NB4 (cell line): ENCODE measurements at regions not wholly inside any gene's neighbourhood (a gene's known extent, or its start where the extent isn't known, plus 50 kb on each side); places are given as distances from the start of the nearest gene placed in this dataset.

ENCODE experiments used
- DNase-seq: peaks from one replicate; pipeline ENCODE4 v3.0.0; 2010; ENCODE audit warnings: low read depth
- H3K4me3 ChIP-seq: one replicate; pipeline ENCODE4 v1.5.1; 2011; ENCODE audit warnings: mild to moderate bottlenecking, low read depth, low read length, moderate library complexity
- CTCF ChIP-seq: IDR thresholded peaks from one replicate; pipeline ENCODE4 v1.5.1; 2012; ENCODE audit warnings: low read depth, low read length
- MAX ChIP-seq: IDR thresholded peaks from 2 replicates; pipeline ENCODE4 v1.6.1; 2011; ENCODE audit warnings: low read depth, low read length
- MYC ChIP-seq: IDR thresholded peaks from 2 replicates; pipeline ENCODE4 v1.6.1; 2011; ENCODE audit warnings: low read depth, low read length
- POLR2A ChIP-seq: IDR thresholded peaks from 2 replicates; pipeline ENCODE4 v1.6.1; 2011; ENCODE audit warnings: mild to moderate bottlenecking; ENCODE audit not compliant: insufficient read length; ENCODE audit errors: extremely low read depth

GRCh38 chr1:56173736-56174135, 405.6 kb downstream of the PLPP3 start:
- H3K4me3 ChIP-seq, result no peak overlapping the region
- TF ChIP-seq POLR2A, result no peak
- TF ChIP-seq MYC, result no peak
- no peak for TF ChIP-seq CTCF
- TF ChIP-seq MAX, result no peak
- no peak for DNase-seq

GRCh38 chr1:56171670-56172069, 407.7 kb downstream of the PLPP3 start:
- TF ChIP-seq MYC (no peak), CTCF (no peak), POLR2A (no peak), MAX (no peak)
- no peak for DNase-seq
- H3K4me3 ChIP-seq, result no peak overlapping the region

- DNase-seq, result no peak
- TF ChIP-seq POLR2A (no peak), MYC (no peak), CTCF (no peak), MAX (no peak)
- no peak overlapping the region for H3K4me3 ChIP-seq
Measured at GRCh38 chr1:56170784-56171320, 408.5 kb downstream of the PLPP3 start.

- DNase-seq, result no peak
- TF ChIP-seq CTCF, result no peak
- no peak for TF ChIP-seq POLR2A
- TF ChIP-seq MAX, result no peak
- no peak for TF ChIP-seq MYC
- H3K4me3 ChIP-seq, result no peak overlapping the region
Measured at GRCh38 chr1:56169856-56170255, 409.5 kb downstream of the PLPP3 start.

GRCh38 chr1:56168176-56168575, 411.2 kb downstream of the PLPP3 start:
- no peak for TF ChIP-seq CTCF
- no peak for TF ChIP-seq POLR2A
- no peak for TF ChIP-seq MYC
- no peak for TF ChIP-seq MAX

GRCh38 chr1:56167596-56167995, 411.8 kb downstream of the PLPP3 start:
- H3K4me3 ChIP-seq, result no peak overlapping the region
- no peak for TF ChIP-seq POLR2A
- no peak for TF ChIP-seq MAX
- DNase-seq, result no peak

More at GRCh38 chr1:56168176-56168575, 411.2 kb downstream of the PLPP3 start:
- DNase-seq, result no peak
- H3K4me3 ChIP-seq, result no peak overlapping the region
